A673 (cell line): ENCODE measurements at regions not wholly inside any gene's neighbourhood (a gene's known extent, or its start where the extent isn't known, plus 50 kb on each side); places are given as distances from the start of the nearest gene placed in this dataset.

Experiments used
- BruUV-seq: library from RNA; stranded (reverse); fragments of 400-500 nt; replicated peaks from 2 replicates; lab custom pipeline; 2021; lab: Mats Ljungman, UMichigan
- CTCF ChIA-PET: fragments of 300-600 bp; sonication (Branson Sonifier 250); formaldehyde crosslinking; loops from one replicate; lab custom pipeline; 2022; ENCODE audit warnings: antibody characterized with exemption; lab: Charles Lee
- POLR2A ChIA-PET: fragments of 300-600 bp; sonication (Branson Sonifier 250); formaldehyde crosslinking; loops from one replicate; lab custom pipeline; 2022; ENCODE audit warnings: antibody characterized with exemption; ENCODE audit not compliant: low non-redundant PET; lab: Charles Lee
- DNase-seq: peaks from one replicate; pipeline ENCODE4 v3.0.0-alpha.2; 2015; ENCODE audit warnings: low spot score
- H3K27ac ChIP-seq: fragments of 200-600 bp; sonication (generic); 2 replicates; pipeline ENCODE4 v1.5.1; 2016; ENCODE audit warnings: mixed run types, low read depth, mild to moderate bottlenecking, mixed read lengths, antibody characterized with exemption, low read length; ENCODE audit not compliant: poor library complexity, severe bottlenecking
- H3K27me3 ChIP-seq: fragments of 200-600 bp; sonication (generic); replicated peaks from 2 replicates; pipeline ENCODE4 v1.6.1; 2017; ENCODE audit warnings: mixed run types, low read depth, mild to moderate bottlenecking, mixed read lengths, antibody characterized with exemption, low read length; ENCODE audit not compliant: insufficient read depth, poor library complexity
- H3K36me3 ChIP-seq: fragments of 200-600 bp; sonication (generic); 2 replicates; pipeline ENCODE4 v1.6.1; 2016; ENCODE audit warnings: mixed run types, mild to moderate bottlenecking, mixed read lengths, antibody characterized with exemption, low read length; ENCODE audit not compliant: insufficient read depth, poor library complexity, severe bottlenecking
- H3K4me1 ChIP-seq: fragments of 200-600 bp; sonication (generic); 2 replicates; pipeline ENCODE4 v1.6.1; 2017; ENCODE audit warnings: mixed run types, mild to moderate bottlenecking, mixed read lengths, antibody characterized with exemption, low read length; ENCODE audit not compliant: insufficient read depth, poor library complexity, severe bottlenecking
- H3K4me3 ChIP-seq: fragments of 200-600 bp; sonication (generic); 2 replicates; pipeline ENCODE4 v1.5.1; 2016; ENCODE audit warnings: low read depth, mixed run types, mild to moderate bottlenecking, mixed read lengths, low read length; ENCODE audit not compliant: poor library complexity, severe bottlenecking
- H3K9me3 ChIP-seq: fragments of 200-600 bp; sonication (generic); 2 replicates; pipeline ENCODE4 v1.6.1; 2016; ENCODE audit warnings: mixed run types, low read depth, mild to moderate bottlenecking, mixed read lengths, antibody characterized with exemption, low read length; ENCODE audit not compliant: poor library complexity, severe bottlenecking
- CTCF ChIP-seq: fragments of 300-800, 200-600 bp; sonication (generic); conservative IDR thresholded peaks from 2 replicates; pipeline ENCODE4 v1.5.1; 2017; ENCODE audit warnings: low read depth, mild to moderate bottlenecking, antibody characterized with exemption, low read length, moderate library complexity, mixed read lengths
- EZH2 ChIP-seq: fragments of 200-600 bp; sonication (generic); IDR thresholded peaks from 2 replicates; pipeline ENCODE4 v1.6.1; 2017; ENCODE audit warnings: borderline replicate concordance, low read depth, mild to moderate bottlenecking, mixed read lengths, antibody characterized with exemption, low read length; ENCODE audit not compliant: poor library complexity, severe bottlenecking
- intact Hi-C: fragments of 100-400 bp; cut with micrococcal nuclease; formaldehyde crosslinking; loops from one replicate; pipeline ENCODE4 v1.10.0; 2022; ENCODE audit not compliant: unreplicated experiment

DNA sequence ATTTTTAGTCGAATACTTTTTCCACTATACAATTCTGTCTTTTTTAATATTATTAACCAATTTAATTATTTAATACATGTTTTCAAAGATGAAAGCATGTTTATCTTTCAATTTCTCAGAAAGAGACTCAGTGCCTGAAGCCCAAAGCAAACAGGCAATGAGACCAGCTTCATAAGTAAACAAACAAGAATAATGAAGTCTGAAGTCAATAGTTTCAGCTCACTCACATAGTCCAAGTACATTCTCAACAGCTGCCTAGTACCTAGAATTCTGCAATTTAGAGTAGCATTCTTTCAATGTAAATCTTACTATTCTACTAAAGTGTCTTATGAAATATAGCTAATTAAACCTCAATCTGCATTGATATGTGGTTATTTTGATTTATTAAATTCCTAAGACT is 626.5 kb upstream of the NRSN1 start:
- no peaks in the 10 kb centered on the region for H3K4me1 ChIP-seq
- ChIA-PET CTCF (interaction anchor here (0.6 kb wide), 1 partner anchor 19 kb away, joined by 3 read pairs; no protein-coding TSS in a partner anchor), POLR2A (no interaction called here)
- H3K36me3 ChIP-seq, result no peaks in the 10 kb centered on the region
- H3K27me3 ChIP-seq, result no peaks in the 10 kb centered on the region
- no peak for DNase-seq
- H3K4me3 ChIP-seq, result no peak overlapping the region
- TF ChIP-seq CTCF, result no peak
- TF ChIP-seq EZH2, result no peak
- no peaks in the 10 kb centered on the region for H3K9me3 ChIP-seq
- BruUV-seq, result no TSS peak
- intact Hi-C loops, result no loop called here
- H3K27ac ChIP-seq, result no peak overlapping the region

GRCh38 chr6:23503173-23503572 is 622.8 kb upstream of the NRSN1 start:
- intact Hi-C loops, result no loop called here

GRCh38 chr6:23505026-23505425 is 621.0 kb upstream of the NRSN1 start:
- H3K27me3 ChIP-seq, result no peaks in the 10 kb centered on the region
- BruUV-seq, result no TSS peak
- no peaks in the 10 kb centered on the region for H3K9me3 ChIP-seq
- ChIA-PET POLR2A (no interaction called here), CTCF (no interaction called here)
- H3K4me1 ChIP-seq, result no peaks in the 10 kb centered on the region
- intact Hi-C loops, result no loop called here
- H3K36me3 ChIP-seq, result no peaks in the 10 kb centered on the region
- no peak overlapping the region for H3K27ac ChIP-seq
- no peak for DNase-seq
- TF ChIP-seq EZH2 (no peak), CTCF (no peak)
- no peak overlapping the region for H3K4me3 ChIP-seq

More at GRCh38 chr6:23503173-23503572, 622.8 kb upstream of the NRSN1 start:
- H3K4me1 ChIP-seq, result no peaks in the 10 kb centered on the region
- POLR2A ChIA-PET, result interaction anchor here (0.6 kb wide), 1 partner anchor 16 kb away, joined by 3 read pairs; no protein-coding TSS in a partner anchor
- no peaks in the 10 kb centered on the region for H3K36me3 ChIP-seq
- TF ChIP-seq EZH2 (no peak), CTCF (no peak)
- CTCF ChIA-PET, result no interaction called here
- no peaks in the 10 kb centered on the region for H3K9me3 ChIP-seq
- H3K27me3 ChIP-seq, result no peaks in the 10 kb centered on the region
- H3K27ac ChIP-seq, result no peak overlapping the region
- no peak for DNase-seq
- no peak overlapping the region for H3K4me3 ChIP-seq
- BruUV-seq, result no TSS peak
